SK-MEL-5 (cell line): ENCODE measurements at regions not wholly inside any gene's neighbourhood (a gene's known extent, or its start where the extent isn't known, plus 50 kb on each side); places are given as distances from the start of the nearest gene placed in this dataset.

Experiments used
- DNase-seq: peaks from one replicate; pipeline ENCODE4 v3.0.0-alpha.2; 2016; ENCODE audit warnings: low read depth, low spot score
- in situ Hi-C: cut with HindIII; loops from 2 replicates; pipeline ENCODE4 v1.10.0; 2016; ENCODE audit warnings: low sequenced_read_pairs, high pct_unique_total_duplicates, low pct_unique_long_range_greater_than_20kb

DNA sequence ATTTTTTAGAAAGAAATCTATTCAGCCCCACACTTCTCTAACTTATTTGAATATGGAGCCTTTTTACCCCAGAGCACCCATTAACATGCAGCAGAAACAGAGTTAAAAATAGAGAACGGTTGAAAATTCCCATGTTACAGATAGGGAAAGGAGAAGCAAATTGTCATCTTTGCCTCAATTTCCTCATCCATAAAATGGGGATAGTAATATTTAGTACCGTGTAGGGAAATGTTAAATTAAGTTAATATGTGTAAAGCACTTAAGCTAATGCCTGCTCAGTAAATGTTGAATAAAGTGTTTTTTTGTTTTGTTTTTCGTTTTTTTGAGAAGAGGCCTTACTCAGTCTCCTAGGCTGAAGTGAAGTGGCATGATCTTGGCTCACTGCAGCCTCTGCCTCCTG lies 50.3 kb downstream of the NAV1 start:
- in situ Hi-C loops, result no loop called here
- DNase-seq, result no peak

- DNase-seq, result no peak
- in situ Hi-C loops, result no loop called here
Observed at GRCh38 chr1:201590474-201590873, 51.5 kb downstream of the NAV1 start.

DNA sequence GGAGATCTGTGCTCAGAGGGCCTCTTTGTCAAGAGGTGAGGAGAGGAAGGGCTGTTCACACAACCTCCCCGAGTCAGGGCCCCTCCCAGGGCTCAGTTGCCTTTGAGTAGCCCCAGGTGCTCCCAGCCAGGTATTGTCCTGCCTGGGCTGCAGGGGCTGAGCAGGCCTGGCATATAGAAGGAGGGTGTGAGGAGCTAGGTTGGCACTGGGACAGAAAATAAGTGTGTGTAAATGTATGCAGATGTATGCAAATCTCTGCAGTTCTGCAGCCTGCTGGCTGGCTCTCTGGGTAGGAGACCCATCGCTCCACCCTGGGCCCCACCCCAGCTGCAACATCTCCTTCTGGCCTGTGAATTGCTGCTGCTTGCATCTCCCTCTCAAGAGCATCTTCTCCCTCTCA lies 52.4 kb downstream of the NAV1 start:
- no peak for DNase-seq

DNA sequence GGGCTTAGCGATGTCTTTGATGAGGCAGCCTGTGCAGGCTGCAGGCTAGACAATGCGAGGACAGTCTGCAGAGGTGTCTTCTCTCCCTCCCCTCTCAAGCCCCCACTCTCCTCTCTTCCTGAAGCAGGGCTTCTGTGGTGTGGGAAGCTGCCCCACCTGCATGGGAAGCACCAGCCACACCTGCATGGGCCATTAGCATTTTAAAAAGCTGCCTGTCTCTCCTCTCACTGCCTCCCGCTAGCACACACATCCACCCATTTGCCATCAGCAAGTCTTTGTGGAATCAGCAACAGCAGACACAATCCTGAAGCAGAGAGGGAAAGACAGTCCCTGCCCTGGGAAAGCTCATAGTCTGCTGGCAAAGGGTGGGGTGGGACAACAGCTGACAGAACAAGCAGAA lies 53.1 kb downstream of the NAV1 start:
- DNase-seq, result no peak
- in situ Hi-C loops, result no loop called here

More for the DNA sequence above, 52.4 kb downstream of the NAV1 start:
- in situ Hi-C loops, result no loop called here

DNA sequence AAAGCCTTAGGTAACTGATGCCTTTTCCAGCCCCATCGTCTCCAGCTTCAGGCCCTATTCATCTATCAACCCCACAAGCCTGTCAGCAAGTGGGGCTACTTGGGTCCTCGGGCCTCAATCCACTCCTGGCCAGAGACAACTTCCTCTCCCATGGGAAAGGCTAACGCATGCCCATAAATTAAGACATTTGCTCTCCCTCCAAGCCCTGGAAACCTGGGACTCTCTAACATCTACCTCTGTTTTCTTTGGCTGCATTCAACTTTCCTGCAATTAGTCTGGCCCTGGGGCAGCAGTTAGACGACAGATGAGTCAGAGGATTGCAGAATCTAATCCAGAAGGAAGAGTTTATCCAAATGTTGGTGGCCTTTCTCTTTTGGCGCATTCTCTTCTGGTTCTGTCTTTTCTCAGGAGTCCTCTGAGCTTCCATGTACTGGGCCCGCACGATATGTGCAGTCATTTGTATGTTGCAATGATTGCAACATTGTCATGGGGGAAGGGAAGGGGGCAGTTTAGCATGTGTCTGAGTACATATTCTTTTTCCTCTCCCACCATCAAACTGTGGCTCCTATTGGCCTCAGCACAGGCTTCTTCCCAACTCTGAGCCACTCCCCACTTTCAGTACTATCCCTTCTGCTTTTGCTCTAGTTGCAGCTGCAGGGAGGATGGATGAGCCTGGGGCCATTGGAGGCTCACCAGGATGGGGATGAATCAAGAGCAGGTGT lies 54.4 kb downstream of the NAV1 start:
- peak; percentile 37 for DNase-seq
- in situ Hi-C loops, result no loop called here

GRCh38 chr1:201594575-201595245 lies 55.8 kb downstream of the NAV1 start:
- in situ Hi-C loops, result no loop called here
- DNase-seq, result no peak

GRCh38 chr1:201595381-201595780 lies 56.5 kb downstream of the NAV1 start:
- in situ Hi-C loops, result no loop called here
- DNase-seq, result no peak

DNA sequence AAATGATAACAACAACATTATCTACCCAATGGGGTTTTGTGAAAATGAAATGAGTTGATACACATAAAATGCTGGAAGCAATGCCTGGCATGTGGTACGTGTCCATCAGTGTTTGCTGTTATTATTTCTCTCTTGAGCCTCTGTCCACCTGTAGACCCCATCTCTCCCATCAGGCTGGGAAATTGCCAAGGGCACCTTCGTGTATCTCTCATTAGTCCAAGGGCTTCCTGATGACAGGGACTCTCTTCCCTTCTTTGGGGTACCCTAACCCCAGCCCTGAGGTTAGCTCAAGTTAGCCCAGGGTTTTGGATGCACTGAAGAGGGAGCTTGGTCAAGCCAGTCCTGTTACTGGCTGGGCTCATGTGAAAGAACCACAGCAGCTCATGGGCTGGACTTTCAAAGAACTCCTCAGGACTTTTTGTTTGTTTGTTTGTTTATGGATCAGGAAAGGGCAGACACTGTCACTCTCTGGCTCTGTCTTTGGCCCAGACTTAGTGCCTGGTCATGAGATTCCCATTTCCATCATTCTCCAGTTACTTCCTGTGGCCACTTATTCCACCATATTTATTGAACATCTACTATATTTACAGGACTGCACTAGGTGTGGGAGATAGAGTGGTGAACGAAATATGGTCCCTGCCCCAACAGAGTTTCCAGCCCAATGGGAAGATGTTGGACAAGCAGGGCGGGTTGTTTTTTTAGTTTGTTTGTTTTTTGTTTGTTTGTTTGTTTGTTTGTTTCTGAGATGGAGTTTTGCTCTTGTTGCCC lies 57.4 kb downstream of the NAV1 start:
- in situ Hi-C loops, result no loop called here

DNA sequence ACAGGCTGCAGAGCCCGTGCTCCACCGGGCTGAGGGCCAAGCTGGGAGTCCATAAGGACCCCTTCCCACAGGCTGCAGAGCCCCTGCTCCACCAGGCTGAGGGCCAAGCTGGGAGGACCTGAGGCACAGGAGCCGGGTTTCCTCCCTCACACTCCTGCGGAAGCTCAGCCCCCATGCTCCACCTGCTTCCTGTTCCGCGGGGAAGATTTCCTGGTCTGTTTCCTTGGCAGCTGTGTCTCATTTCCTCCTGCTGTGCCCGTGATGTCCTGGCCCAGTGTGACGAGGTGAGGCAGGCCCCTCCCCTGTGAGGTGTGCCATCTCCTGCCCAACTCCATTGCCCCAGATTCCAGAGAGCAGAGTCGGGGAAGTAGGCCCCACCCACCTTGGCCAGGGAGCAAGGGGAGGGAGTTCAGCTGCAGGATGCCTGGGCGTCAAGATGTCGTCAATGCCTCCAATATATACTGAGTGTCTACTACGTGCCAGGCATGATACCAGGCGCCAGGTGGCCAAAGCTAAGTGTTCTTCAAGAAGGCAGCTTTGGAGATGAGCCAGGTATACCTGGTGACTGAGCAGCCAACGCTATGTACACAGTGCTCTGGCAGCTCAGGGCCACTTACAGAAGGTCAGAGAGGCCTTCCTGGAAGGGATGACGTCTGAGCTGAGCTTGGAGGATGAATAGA lies 58.8 kb downstream of the NAV1 start:
- DNase-seq, result no peak
- in situ Hi-C loops, result no loop called here

More for the DNA sequence above, 57.4 kb downstream of the NAV1 start:
- no peak for DNase-seq

GRCh38 chr1:201598396-201598795 lies 59.5 kb downstream of the NAV1 start:
- DNase-seq, result no peak
- in situ Hi-C loops, result no loop called here

DNA sequence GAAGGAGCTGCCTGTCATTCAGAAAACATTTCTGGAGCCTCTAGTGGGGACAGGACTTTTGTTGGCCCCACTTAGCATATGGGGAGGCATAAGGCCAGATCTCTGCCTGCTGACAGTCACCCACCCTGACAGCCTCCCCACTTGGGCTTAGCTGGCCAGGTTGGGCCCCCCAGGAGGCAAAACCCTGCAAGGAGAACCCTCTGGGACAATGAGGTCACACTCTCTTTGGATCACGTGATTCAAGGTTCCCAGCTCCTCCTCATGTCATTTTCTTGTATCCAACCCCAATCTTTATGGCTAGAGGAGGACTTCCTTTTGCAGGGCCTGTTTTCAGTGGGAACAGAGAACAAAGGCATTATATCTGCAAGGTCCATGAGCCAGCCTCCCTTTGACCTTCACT lies 60.0 kb downstream of the NAV1 start:
- in situ Hi-C loops, result no loop called here
- no peak for DNase-seq

DNA sequence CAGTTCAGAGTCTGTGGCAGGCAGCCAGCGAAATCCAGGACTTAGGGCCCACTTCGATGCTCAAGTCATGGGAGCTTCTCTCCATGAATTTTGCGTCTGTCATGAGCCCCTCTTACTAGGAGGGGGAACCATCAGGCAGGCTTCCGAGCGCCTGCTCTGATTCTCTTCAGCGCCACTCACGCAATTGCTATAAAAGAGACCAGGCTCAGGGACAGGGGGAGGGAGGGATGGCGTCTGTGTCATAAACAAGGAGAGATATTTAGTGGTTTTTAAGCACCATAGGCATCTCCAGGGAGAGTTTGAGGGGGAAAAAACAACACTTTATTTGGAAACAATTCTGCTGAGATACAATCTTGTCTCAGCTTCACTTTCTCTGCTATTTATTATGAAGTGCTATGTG lies 60.6 kb downstream of the NAV1 start:
- DNase-seq, result no peak
- in situ Hi-C loops, result no loop called here

GRCh38 chr1:201602413-201603265 lies 63.7 kb downstream of the NAV1 start:
- in situ Hi-C loops, result no loop called here
- DNase-seq, result no peak

DNA sequence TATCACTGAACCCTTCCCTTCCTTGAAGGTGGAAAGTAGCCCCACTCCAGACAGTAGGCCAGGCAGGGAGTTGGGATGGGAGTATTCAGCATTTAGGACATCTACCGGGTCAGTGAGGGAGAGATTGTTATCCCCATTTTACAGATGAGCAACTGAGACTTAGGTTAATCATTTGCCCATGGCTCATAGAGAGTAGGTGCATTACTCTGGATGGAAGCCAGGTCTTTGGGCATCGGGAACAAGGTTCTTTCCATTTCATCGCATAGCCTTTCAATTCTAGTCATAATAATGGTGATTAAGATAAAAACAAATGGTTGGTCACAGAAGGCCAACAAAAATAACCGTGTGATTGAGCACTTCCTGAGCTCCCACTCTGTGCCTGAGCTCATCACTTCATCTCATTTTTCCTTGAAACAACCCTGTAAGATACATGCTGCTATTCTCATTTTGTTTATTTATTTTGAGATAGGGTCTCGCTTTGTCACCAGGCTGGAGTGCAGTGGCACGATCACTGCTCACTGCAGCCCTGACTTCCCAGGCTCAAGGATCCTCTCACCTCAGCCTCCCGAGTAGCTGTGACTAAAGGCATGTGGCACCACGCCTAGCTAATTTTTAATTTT lies 64.8 kb downstream of the NAV1 start:
- in situ Hi-C loops, result no loop called here
- DNase-seq, result no peak

- in situ Hi-C loops, result no loop called here
Observed at GRCh38 chr1:201605385-201606010, 66.6 kb downstream of the NAV1 start.

GRCh38 chr1:201606096-201606495 lies 67.2 kb downstream of the NAV1 start:
- DNase-seq, result no peak
- in situ Hi-C loops, result no loop called here

More at GRCh38 chr1:201605385-201606010, 66.6 kb downstream of the NAV1 start:
- peak; percentile 65 for DNase-seq
